Skeletal muscle satellite cell (primary cell): ENCODE measurements at regions not wholly inside any gene's neighbourhood (a gene's known extent, or its start where the extent isn't known, plus 50 kb on each side); places are given as distances from the start of the nearest gene placed in this dataset.

ENCODE experiments used
- H3K27me3 ChIP-seq: 2 replicates; pipeline ENCODE4 v1.7.0; 2013; ENCODE audit warnings: low read length; ENCODE audit not compliant: control insufficient read depth, insufficient read depth
- H3K36me3 ChIP-seq: 2 replicates; pipeline ENCODE4 v1.7.0; 2013; ENCODE audit warnings: mild to moderate bottlenecking, control low read depth, low read length; ENCODE audit not compliant: insufficient read depth
- H3K4me1 ChIP-seq: 2 replicates; pipeline ENCODE4 v1.7.0; 2013; ENCODE audit warnings: low read length; ENCODE audit not compliant: control insufficient read depth, insufficient read depth
- H3K4me2 ChIP-seq: 2 replicates; pipeline ENCODE4 v1.7.0; 2013; ENCODE audit warnings: mild to moderate bottlenecking, low read length
- H3K4me3 ChIP-seq: 2 replicates; pipeline ENCODE4 v1.7.0; 2013; ENCODE audit warnings: low read length
- H3K9ac ChIP-seq: 2 replicates; pipeline ENCODE4 v1.7.0; 2013; ENCODE audit warnings: mild to moderate bottlenecking, low read depth, low read length, moderate library complexity
- H3K9me3 ChIP-seq: replicated peaks from 2 replicates; pipeline ENCODE4 v1.7.0; 2013; ENCODE audit warnings: mild to moderate bottlenecking, control low read depth, low read length

DNA sequence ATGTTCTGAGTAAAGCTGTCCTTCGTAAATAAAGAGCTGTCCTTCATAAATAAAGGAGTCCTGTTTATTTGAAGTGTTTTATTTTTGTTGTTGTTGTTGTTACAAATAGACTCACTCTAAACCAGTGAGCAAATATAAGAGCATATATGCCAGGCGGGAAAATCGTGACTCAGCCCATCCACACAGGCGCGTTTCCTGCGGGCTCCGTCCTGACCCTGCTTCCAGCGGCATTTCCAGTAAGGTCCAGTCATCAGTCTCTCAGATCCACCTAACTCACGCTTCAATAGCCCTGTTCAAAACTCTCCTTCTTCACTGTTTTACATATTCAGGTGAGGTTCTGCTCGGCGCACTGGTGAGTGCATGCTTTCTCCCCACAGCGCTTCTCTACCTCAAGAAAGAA lies 277.2 kb upstream of the ADARB2 start:
- H3K9ac ChIP-seq: no peak overlapping the region
- H3K36me3 ChIP-seq: no peaks in the 10 kb centered on the region
- H3K4me3 ChIP-seq: no peak overlapping the region
- peaks cover 12% of the 10 kb centered on the region for H3K9me3 ChIP-seq
- H3K4me1 ChIP-seq: no peaks in the 10 kb centered on the region
- H3K4me2 ChIP-seq: no peak overlapping the region
- no peaks in the 10 kb centered on the region for H3K27me3 ChIP-seq

DNA sequence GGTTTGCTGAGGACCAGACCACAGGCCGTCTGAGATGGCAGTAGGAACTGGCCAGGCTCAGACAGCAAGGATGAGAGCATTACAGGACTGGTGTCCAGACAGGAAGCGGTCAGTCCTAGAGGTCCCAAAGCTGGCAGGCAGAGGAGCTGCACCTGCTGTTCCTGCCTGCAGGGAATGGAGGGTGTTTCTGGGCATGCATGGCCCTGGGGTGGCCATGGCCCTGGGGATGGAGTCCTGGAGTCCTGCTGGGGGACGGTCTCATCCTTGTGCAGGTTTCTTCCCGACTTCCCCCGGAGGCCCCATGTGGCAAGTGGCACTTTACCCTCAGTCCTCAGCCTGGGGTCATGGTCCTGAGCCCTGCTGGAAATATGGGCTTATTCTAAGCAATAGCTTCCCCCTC lies 274.9 kb upstream of the ADARB2 start:
- Histone ChIP-seq H3K4me1 (no peaks in the 10 kb centered on the region), H3K36me3 (no peaks in the 10 kb centered on the region), H3K27me3 (no peaks in the 10 kb centered on the region), H3K4me3 (no peak overlapping the region), H3K9ac (no peak overlapping the region), H3K4me2 (no peak overlapping the region), H3K9me3 (peaks cover 11% of the 10 kb centered on the region)

DNA sequence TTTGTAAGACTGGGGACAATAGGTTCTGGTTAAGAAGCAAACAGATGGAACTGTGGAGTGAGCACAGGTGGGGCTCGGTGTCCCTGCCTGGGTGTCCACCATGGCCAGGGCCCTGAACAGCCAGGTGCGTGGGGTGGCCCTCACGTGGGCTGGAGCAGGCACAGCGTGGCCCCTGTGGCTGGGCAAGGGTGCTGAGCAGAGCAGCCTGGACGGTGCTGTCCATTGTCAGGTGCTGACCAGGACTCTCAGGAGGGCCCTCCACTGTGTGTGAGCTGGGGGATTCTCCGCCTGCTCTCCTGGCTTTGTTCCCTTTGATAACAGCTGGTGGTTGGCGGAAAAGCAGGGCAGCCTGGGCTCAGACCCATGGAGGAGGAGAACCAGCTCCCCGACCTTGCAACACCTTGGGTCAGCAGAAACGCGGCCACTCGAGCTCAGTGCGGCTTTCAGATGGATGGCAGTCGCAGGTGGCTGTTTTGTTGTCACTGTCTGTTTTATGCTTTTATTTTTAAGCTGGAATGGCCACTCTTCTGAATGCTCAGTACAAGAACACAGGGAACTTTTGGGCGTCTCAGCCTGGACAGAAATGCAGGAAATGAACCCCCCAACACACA lies 273.9 kb upstream of the ADARB2 start:
- Histone ChIP-seq H3K36me3 (no peaks in the 10 kb centered on the region), H3K4me3 (no peak overlapping the region), H3K27me3 (no peaks in the 10 kb centered on the region), H3K4me1 (no peaks in the 10 kb centered on the region), H3K9me3 (peaks cover 11% of the 10 kb centered on the region), H3K9ac (no peak overlapping the region), H3K4me2 (no peak overlapping the region)

DNA sequence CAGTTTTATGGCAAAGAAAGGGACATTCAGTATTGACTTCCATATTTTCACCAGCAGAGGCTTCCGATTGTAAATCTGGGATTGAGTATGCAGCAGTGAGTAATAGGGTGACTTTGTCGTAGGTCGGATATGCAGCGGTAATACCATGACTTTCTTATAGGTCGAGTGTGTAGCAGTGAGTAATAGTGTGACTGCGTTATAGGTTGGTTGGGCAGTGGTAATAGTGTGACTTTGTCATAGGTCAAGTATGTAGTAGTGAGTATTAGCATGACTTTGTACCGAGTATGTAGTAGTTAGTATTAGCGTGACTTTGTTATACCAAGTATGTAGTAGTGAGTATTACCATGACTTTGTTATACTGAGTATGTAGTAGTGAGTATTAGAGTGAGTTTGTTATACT lies 268.2 kb upstream of the ADARB2 start:
- Histone ChIP-seq H3K27me3 (no peaks in the 10 kb centered on the region), H3K36me3 (no peaks in the 10 kb centered on the region), H3K4me1 (no peaks in the 10 kb centered on the region), H3K4me2 (no peak overlapping the region), H3K4me3 (no peak overlapping the region), H3K9ac (no peak overlapping the region), H3K9me3 (peaks cover 9% of the 10 kb centered on the region)

DNA sequence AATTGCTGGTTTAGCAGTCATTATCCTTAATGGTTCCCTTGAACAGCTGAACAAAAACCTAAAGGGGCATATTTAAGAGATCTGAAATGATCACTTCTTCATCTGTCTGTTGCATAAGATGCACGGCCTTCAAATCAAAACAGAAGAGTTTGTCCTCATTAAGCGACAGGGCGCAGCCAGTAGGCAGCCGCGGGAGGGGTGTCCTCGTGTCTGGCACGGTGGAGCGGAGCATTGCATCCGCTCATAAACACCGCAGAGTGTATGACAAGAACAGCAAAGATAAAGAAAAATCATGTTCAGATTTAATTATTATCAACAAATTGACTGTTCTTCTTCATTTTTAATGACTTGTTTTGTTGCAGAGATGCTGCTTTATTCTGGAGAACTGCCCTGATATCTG lies 255.6 kb upstream of the ADARB2 start:
- Histone ChIP-seq H3K4me1 (no peaks in the 10 kb centered on the region), H3K4me3 (no peak overlapping the region), H3K4me2 (no peak overlapping the region), H3K36me3 (no peaks in the 10 kb centered on the region), H3K9ac (no peak overlapping the region), H3K27me3 (no peaks in the 10 kb centered on the region), H3K9me3 (peaks cover 9% of the 10 kb centered on the region)

DNA sequence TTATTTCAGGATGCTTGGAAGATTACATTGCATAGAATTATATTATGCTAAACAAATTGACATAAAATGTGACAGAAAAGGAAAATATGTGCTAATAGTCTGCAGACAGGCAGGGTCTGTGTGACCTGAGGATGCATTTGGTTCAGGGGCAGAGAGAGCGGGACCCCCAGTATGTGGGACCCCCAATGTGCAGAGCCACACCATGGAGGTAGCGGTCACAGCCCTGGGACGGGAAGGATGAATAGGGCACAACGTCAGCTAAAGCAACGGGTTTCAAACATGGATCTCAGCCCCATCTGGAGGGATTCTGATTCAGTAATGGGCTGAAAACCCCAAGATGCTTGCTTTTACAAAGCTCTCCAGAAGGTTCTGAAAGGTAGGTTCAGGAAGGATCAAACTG lies 251.8 kb upstream of the ADARB2 start:
- H3K9ac ChIP-seq: no peak overlapping the region
- no peaks in the 10 kb centered on the region for H3K36me3 ChIP-seq
- no peaks in the 10 kb centered on the region for H3K27me3 ChIP-seq
- H3K4me2 ChIP-seq: no peak overlapping the region
- no peak overlapping the region for H3K4me3 ChIP-seq
- H3K4me1 ChIP-seq: no peaks in the 10 kb centered on the region
- H3K9me3 ChIP-seq: peaks cover 2% of the 10 kb centered on the region

DNA sequence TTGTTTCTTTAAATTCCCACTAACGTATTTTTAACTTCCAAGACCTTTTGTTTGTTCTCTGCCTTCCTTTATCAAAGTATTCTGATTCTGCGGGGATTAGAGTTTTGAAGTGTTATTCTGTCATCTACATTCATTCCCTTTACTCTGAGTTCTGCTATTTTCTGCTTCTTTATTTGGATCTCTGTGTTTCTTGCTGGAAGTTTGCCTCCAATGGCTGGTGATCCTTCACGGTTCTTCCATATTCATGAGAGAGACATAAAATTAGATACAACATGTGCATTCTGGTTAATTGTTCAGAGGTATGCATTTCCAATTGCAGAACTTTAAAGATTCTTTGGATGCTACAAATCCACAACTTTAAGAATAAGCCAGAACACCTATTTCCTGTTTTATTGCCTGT lies 244.7 kb upstream of the ADARB2 start:
- Histone ChIP-seq H3K36me3 (no peaks in the 10 kb centered on the region), H3K4me2 (no peak overlapping the region), H3K4me3 (no peak overlapping the region), H3K9me3 (peaks cover 10% of the 10 kb centered on the region), H3K9ac (no peak overlapping the region), H3K27me3 (no peaks in the 10 kb centered on the region), H3K4me1 (no peaks in the 10 kb centered on the region)

DNA sequence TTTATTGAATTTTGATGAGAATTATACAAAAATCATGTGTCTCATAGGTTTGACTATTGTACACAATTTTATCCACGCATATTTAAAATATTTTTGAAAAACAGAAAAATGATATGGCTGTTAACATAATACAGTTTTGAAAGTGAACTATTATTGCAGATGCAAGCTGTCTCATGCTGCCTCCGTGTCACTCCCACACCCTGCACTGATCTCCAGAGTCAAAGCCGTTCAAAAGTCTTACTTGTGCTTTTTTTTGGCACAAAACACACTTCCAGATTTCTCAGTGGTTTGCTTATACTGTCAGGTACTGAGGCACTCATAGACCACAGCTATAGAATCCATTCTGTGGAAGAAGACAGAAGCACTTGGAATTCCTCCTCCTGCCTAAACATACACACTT lies 243.1 kb upstream of the ADARB2 start:
- Histone ChIP-seq H3K9ac (no peak overlapping the region), H3K9me3 (peaks cover 10% of the 10 kb centered on the region), H3K4me1 (no peaks in the 10 kb centered on the region), H3K27me3 (no peaks in the 10 kb centered on the region), H3K36me3 (no peaks in the 10 kb centered on the region), H3K4me3 (no peak overlapping the region), H3K4me2 (no peak overlapping the region)

DNA sequence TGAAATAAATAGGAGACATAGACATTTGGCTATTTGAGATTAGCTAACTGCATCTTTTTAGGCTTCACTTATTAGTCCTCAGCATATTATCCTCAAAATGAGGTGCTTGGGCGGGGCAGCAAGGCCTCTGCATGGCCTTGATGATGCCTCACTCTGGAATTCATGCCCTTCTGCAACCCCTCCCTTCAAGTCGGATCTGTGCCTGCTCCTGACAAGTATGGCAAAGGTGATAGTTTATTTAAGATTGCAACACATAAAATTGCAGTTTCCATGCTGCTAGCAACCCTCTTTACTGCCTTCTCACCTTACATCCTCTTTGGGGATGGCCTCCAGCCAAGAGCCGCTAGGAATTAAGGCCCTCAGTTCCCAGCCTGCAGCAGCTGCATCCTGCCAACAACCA lies 241.3 kb upstream of the ADARB2 start:
- no peaks in the 10 kb centered on the region for H3K27me3 ChIP-seq
- no peaks in the 10 kb centered on the region for H3K36me3 ChIP-seq
- no peak overlapping the region for H3K9ac ChIP-seq
- no peak overlapping the region for H3K4me2 ChIP-seq
- no peak overlapping the region for H3K4me3 ChIP-seq
- H3K9me3 ChIP-seq: peaks cover 10% of the 10 kb centered on the region
- H3K4me1 ChIP-seq: no peaks in the 10 kb centered on the region

DNA sequence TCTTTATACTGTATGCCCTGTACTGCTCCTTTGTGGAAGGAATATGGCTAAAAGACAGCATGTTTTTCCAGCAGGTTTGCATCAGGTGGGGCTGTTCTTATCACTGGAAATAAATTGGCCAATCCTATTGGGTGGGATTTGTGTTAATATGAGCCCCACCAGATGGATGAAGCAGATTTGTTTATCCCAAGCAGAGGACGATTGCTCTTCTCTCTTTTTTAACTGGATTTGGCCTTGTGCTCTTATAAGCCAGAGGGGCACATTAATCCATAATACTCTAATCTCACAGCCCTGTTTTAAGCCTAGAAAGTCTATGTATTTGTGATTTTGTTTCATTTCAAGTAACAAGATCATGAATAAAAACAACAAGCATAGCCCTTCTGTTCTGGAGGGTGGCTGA lies 240.1 kb upstream of the ADARB2 start:
- Histone ChIP-seq H3K9me3 (peaks cover 10% of the 10 kb centered on the region), H3K9ac (no peak overlapping the region), H3K4me2 (no peak overlapping the region), H3K4me1 (no peaks in the 10 kb centered on the region), H3K27me3 (no peaks in the 10 kb centered on the region), H3K36me3 (no peaks in the 10 kb centered on the region), H3K4me3 (no peak overlapping the region)

DNA sequence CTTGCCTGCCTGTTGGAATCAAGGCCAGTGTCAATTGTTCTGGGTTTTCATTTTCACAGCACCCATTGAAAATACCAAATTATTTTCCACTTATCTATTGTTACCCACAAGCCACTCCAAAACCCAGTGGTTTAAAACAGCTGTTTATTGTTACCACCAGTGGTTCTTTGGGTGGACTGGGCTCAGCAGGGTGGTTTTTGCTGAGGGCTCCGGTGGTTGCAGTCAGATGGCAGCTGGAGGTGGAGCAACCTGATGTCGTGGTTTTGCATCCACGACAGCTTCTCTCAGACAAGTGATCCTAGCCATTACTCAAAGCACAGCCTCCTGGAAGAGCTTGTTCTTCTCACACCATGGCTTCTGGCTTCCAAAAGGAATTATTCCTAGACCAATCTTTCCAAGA lies 235.1 kb upstream of the ADARB2 start:
- no peaks in the 10 kb centered on the region for H3K27me3 ChIP-seq
- H3K4me3 ChIP-seq: no peak overlapping the region
- no peaks in the 10 kb centered on the region for H3K36me3 ChIP-seq
- no peak overlapping the region for H3K4me2 ChIP-seq
- no peaks in the 10 kb centered on the region for H3K4me1 ChIP-seq
- H3K9ac ChIP-seq: no peak overlapping the region
- peaks cover 3% of the 10 kb centered on the region for H3K9me3 ChIP-seq

DNA sequence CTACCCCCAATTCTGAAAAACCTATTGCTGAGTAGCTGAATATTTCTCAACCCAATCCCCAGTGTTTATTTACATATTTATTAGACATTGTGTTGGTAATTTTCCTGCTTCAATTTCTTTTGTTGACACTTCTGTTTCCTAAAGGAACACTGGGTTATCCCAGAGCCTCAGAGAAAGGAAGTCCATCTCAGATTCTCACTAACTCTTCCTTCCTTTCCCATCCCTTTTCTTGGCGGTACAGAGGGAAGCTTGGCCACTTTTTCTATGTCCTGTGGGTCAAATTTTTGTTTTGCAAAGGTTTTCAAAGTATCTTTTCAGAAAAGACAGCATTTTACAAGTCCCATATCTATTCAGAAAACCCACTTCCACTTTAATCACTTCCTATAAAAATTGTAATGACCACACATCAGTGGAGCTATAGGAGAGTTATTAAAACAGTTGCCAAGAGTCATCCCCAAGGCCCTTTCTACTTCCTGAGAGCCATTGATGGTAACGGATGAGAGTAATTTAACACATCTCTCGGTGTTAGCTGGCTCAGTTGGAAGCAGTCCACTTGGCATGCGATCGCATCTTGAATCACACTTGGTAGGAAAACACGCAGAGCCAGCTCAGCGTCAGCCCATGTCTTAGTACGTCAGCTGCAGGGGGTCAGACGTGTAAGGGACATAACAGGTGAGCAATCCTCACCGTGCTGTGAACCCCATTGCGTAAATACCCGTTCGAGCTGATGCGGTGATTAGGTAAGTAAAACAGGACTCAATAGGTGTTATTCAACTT lies 231.1 kb upstream of the ADARB2 start:
- H3K4me1 ChIP-seq: no peaks in the 10 kb centered on the region
- no peaks in the 10 kb centered on the region for H3K36me3 ChIP-seq
- peaks cover 13% of the 10 kb centered on the region for H3K9me3 ChIP-seq
- no peak overlapping the region for H3K4me3 ChIP-seq
- H3K4me2 ChIP-seq: no peak overlapping the region
- no peak overlapping the region for H3K9ac ChIP-seq
- H3K27me3 ChIP-seq: no peaks in the 10 kb centered on the region
